Osteoblast (primary cell): ENCODE measurements at regions not wholly inside any gene's neighbourhood (a gene's known extent, or its start where the extent isn't known, plus 50 kb on each side); places are given as distances from the start of the nearest gene placed in this dataset.

Source experiments
- DNase-seq: peaks from one replicate; pipeline ENCODE4 v3.0.0; 2011; ENCODE audit warnings: low spot score, mixed read lengths; ENCODE audit not compliant: insufficient read length; ENCODE audit errors: missing footprints
- H2AFZ ChIP-seq: 2 replicates; pipeline ENCODE4 v1.6.0; 2011; ENCODE audit warnings: mild to moderate bottlenecking, low read length
- H3K27ac ChIP-seq: 2 replicates; pipeline ENCODE4 v1.5.1; 2011; ENCODE audit warnings: mild to moderate bottlenecking, low read depth, low read length, moderate library complexity
- H3K27me3 ChIP-seq: 2 replicates; pipeline ENCODE4 v1.6.0; 2012; ENCODE audit warnings: mild to moderate bottlenecking, control low read depth, inconsistent platforms, low read length, moderate library complexity; ENCODE audit not compliant: insufficient read depth
- H3K36me3 ChIP-seq: 2 replicates; pipeline ENCODE4 v1.5.1; 2011; ENCODE audit warnings: mild to moderate bottlenecking, low read length, control low read depth, moderate library complexity; ENCODE audit not compliant: insufficient read depth
- H3K4me1 ChIP-seq: 2 replicates; pipeline ENCODE4 v1.5.1; 2011; ENCODE audit warnings: mild to moderate bottlenecking, low read length, control low read depth, moderate library complexity; ENCODE audit not compliant: insufficient read depth
- H3K4me2 ChIP-seq: 2 replicates; pipeline ENCODE4 v1.6.0; 2011; ENCODE audit warnings: mild to moderate bottlenecking, low read length; ENCODE audit not compliant: insufficient read depth
- H3K4me3 ChIP-seq: fragments of 200-600 bp; sonication (generic); 3 replicates; pipeline ENCODE4 v1.5.1; 2012; ENCODE audit warnings: mild to moderate bottlenecking, low read length, inconsistent platforms; ENCODE audit not compliant: insufficient read depth
- H3K79me2 ChIP-seq: 2 replicates; pipeline ENCODE4 v1.6.0; 2012; ENCODE audit warnings: mild to moderate bottlenecking, low read length, control low read depth, inconsistent platforms; ENCODE audit not compliant: insufficient read depth
- H3K9me3 ChIP-seq: 2 replicates; pipeline ENCODE4 v1.5.1; 2011; ENCODE audit warnings: low read depth, low read length, control low read depth
- H4K20me1 ChIP-seq: 2 replicates; pipeline ENCODE4 v1.6.0; 2012; ENCODE audit warnings: mild to moderate bottlenecking, low read length, control low read depth; ENCODE audit not compliant: insufficient read depth
- CTCF ChIP-seq: IDR thresholded peaks from 2 replicates; pipeline ENCODE4 v1.5.1; 2011; ENCODE audit warnings: mild to moderate bottlenecking, low read depth, low read length, moderate library complexity; ENCODE audit errors: extremely low read depth

- no peak overlapping the region for H3K4me2 ChIP-seq
- H3K4me3 ChIP-seq = no peak overlapping the region
- H3K9me3 ChIP-seq = peaks cover 3% of the 10 kb centered on the region
- H3K4me1 ChIP-seq = no peaks in the 10 kb centered on the region
- TF ChIP-seq CTCF = no peak
- H2AFZ ChIP-seq = no peak overlapping the region
- H4K20me1 ChIP-seq = no peaks in the 10 kb centered on the region
- no peaks in the 10 kb centered on the region for H3K27me3 ChIP-seq
- no peaks in the 10 kb centered on the region for H3K36me3 ChIP-seq
- H3K79me2 ChIP-seq = no peaks in the 10 kb centered on the region
- no peak for DNase-seq
- no peak overlapping the region for H3K27ac ChIP-seq
These were observed 361.1 kb downstream of the GLRX3 start for GRCh38 chr10:130497056-130498010.

- DNase-seq = peak; percentile 39
- Histone ChIP-seq H3K79me2 (no peaks in the 10 kb centered on the region), H3K4me2 (no peak overlapping the region), H3K27me3 (no peaks in the 10 kb centered on the region), H4K20me1 (no peaks in the 10 kb centered on the region), H3K36me3 (no peaks in the 10 kb centered on the region), H3K4me1 (no peaks in the 10 kb centered on the region), H2AFZ (no peak overlapping the region), H3K9me3 (peaks cover 3% of the 10 kb centered on the region), H3K27ac (no peak overlapping the region), H3K4me3 (no peak overlapping the region)
- no peak for TF ChIP-seq CTCF
These were observed 361.9 kb downstream of the GLRX3 start for GRCh38 chr10:130498042-130498441.

GRCh38 chr10:130498934-130499333 is 362.7 kb downstream of the GLRX3 start:
- Histone ChIP-seq H3K27ac (no peak overlapping the region), H4K20me1 (no peaks in the 10 kb centered on the region), H3K9me3 (peaks cover 3% of the 10 kb centered on the region), H3K4me2 (no peak overlapping the region), H3K4me3 (no peak overlapping the region), H3K27me3 (no peaks in the 10 kb centered on the region), H2AFZ (no peak overlapping the region), H3K36me3 (no peaks in the 10 kb centered on the region), H3K4me1 (no peaks in the 10 kb centered on the region), H3K79me2 (no peaks in the 10 kb centered on the region)
- TF ChIP-seq CTCF = no peak
- DNase-seq = peak; percentile 30

GRCh38 chr10:130499541-130499940 is 363.4 kb downstream of the GLRX3 start:
- H3K36me3 ChIP-seq = no peaks in the 10 kb centered on the region
- H3K4me2 ChIP-seq = no peak overlapping the region
- no peak for TF ChIP-seq CTCF
- H4K20me1 ChIP-seq = no peaks in the 10 kb centered on the region
- no peaks in the 10 kb centered on the region for H3K79me2 ChIP-seq
- no peaks in the 10 kb centered on the region for H3K4me1 ChIP-seq
- H3K27me3 ChIP-seq = no peaks in the 10 kb centered on the region
- no peak overlapping the region for H3K27ac ChIP-seq
- H2AFZ ChIP-seq = no peak overlapping the region
- H3K4me3 ChIP-seq = no peak overlapping the region
- no peak for DNase-seq
- peaks cover 3% of the 10 kb centered on the region for H3K9me3 ChIP-seq
